Gastrocnemius medialis (tissue), 4 donors: ENCODE measurements at regions not wholly inside any gene's neighbourhood (a gene's known extent, or its start where the extent isn't known, plus 50 kb on each side); places are given as distances from the start of the nearest gene placed in this dataset.

Experiments used
- ATAC-seq, 2 donors: fragments of 150-250 bp; one replicate each; pipeline ENCODE4 v1.9.1; 2016
- DNase-seq, 2 donors: peaks; one replicate each; pipeline ENCODE4 v3.0.0-alpha.2; 2019
- H3K27ac ChIP-seq, 4 donors: fragments of 200-600 bp; sonication (generic); 1 replicate in 1 of 4; 2 replicates in 3 of 4; pipeline ENCODE4 v1.5.1; 2016 to 2018; ENCODE audit warnings: mild to moderate bottlenecking in 2 of 4, moderate library complexity in 1 of 4
- H3K27me3 ChIP-seq, 3 donors: fragments of 200-600 bp; sonication (generic) in 2 of 3; 1 replicate in 1 of 3; 2 replicates in 2 of 3; pipeline versions ENCODE4 v1.5.1 to v1.6.0; 2016 to 2019; ENCODE audit warnings: mild to moderate bottlenecking in 1 of 3, moderate library complexity in 1 of 3
- H3K36me3 ChIP-seq, 2 donors: fragments of 200-600 bp; sonication (generic) in 1 of 2; one replicate each; pipeline ENCODE4 v1.5.1; 2017 to 2018
- H3K4me1 ChIP-seq, 2 donors: fragments of 200-600 bp; sonication (generic) in 1 of 2; one replicate each; pipeline ENCODE4 v1.5.1; 2016 to 2017; ENCODE audit warnings: mild to moderate bottlenecking in 2 of 2
- H3K4me3 ChIP-seq, 4 donors: fragments of 200-600 bp; sonication (generic) in 3 of 4; 1 replicate in 1 of 4; 2 replicates in 3 of 4; pipeline ENCODE4 v1.5.1; 2016 to 2019; ENCODE audit warnings: mild to moderate bottlenecking in 2 of 4
- H3K9me3 ChIP-seq, 3 donors: fragments of 200-600 bp; sonication (generic) in 2 of 3; 1 replicate in 1 of 3; 2 replicates in 2 of 3; pipeline ENCODE4 v1.5.1; 2016 to 2019
- POLR2A ChIP-seq, 2 donors: fragments of 450-650 bp; IDR thresholded peaks; one replicate each; pipeline ENCODE4 v1.6.1; 2017; ENCODE audit warnings: antibody characterized with exemption in 2 of 2, mild to moderate bottlenecking in 2 of 2, moderate library complexity in 2 of 2
- in situ Hi-C, 4 donors: fragments of 200-750 bp; cut with MboI; loops; one replicate each; pipeline versions ENCODE4 v1.15.0 to v1.8.0; 2017; ENCODE audit warnings: low sequenced_read_pairs in 4 of 4
- intact Hi-C: fragments of 100-400 bp; cut with DNase I; formaldehyde crosslinking; loops from one replicate; pipeline ENCODE4 v1.15.1; 2023; ENCODE audit warnings: low total_unique reads
- TF ChIP-seq, protein P1 (sequence below), 5 experiments: fragments of 450-650 bp in 3 of 5; fragments of 200-600 bp in 2 of 5; sonication (generic) in 2 of 5; IDR thresholded peaks in 4 of 5; conservative IDR thresholded peaks in 1 of 5; 1 replicate in 4 of 5; 2 replicates in 1 of 5; pipeline ENCODE4 v1.5.1; 2016 to 2019; ENCODE audit warnings: antibody characterized with exemption in 5 of 5, mild to moderate bottlenecking in 3 of 5, moderate library complexity in 3 of 5

DNA sequence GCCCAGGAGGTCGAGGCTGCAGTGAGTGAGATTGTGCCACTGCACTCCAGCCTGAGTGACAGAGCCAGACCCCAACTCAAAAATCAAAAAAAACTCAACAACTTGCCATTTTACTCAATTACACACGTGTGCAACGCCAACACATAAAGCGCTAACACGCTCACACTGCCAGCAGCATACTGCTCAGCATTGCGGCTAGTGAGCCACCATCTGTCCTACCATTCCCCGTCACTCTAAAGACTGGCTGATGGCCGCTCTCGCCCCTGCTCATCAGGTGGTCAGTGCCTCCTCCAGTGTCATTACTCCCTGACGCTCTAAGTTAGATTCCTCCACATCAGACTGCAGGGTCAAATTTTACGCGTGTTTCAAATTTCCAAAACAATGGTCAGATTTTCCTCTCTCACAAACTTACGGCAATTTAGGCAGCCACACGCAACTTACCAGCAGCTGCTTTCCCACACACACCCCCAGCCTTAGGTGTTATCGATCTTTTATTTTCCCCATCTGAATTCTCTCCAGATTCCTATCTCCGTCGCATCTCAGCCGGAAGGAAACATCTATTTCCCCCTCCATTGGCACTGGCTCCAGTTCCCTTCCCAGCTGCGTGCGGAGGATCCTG, 240.8 kb downstream of the C16orf95 start:
- DNase-seq (no peak), ATAC-seq (no peak)
- H3K4me3 ChIP-seq, result no peak overlapping the region
- in situ Hi-C loops, result no loop called here
- no peaks in the 10 kb centered on the region for H3K36me3 ChIP-seq
- H3K9me3 ChIP-seq, result peaks cover 0 to 8% (median 0%) of the 10 kb centered on the region in 3 donors
- H3K4me1 ChIP-seq, result no peaks in the 10 kb centered on the region
- no peaks in the 10 kb centered on the region for H3K27me3 ChIP-seq
- intact Hi-C loops, result no loop called here
- H3K27ac ChIP-seq, result no peak overlapping the region
- TF ChIP-seq, protein P1, sequence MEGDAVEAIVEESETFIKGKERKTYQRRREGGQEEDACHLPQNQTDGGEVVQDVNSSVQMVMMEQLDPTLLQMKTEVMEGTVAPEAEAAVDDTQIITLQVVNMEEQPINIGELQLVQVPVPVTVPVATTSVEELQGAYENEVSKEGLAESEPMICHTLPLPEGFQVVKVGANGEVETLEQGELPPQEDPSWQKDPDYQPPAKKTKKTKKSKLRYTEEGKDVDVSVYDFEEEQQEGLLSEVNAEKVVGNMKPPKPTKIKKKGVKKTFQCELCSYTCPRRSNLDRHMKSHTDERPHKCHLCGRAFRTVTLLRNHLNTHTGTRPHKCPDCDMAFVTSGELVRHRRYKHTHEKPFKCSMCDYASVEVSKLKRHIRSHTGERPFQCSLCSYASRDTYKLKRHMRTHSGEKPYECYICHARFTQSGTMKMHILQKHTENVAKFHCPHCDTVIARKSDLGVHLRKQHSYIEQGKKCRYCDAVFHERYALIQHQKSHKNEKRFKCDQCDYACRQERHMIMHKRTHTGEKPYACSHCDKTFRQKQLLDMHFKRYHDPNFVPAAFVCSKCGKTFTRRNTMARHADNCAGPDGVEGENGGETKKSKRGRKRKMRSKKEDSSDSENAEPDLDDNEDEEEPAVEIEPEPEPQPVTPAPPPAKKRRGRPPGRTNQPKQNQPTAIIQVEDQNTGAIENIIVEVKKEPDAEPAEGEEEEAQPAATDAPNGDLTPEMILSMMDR (IDR thresholded peaks at IDR 0.05 in 4 of 5, conservative IDR thresholded peaks at IDR 0.05 in 1 of 5), result no peak
- TF ChIP-seq POLR2A (IDR thresholded peaks at IDR 0.05), result no peak

DNA sequence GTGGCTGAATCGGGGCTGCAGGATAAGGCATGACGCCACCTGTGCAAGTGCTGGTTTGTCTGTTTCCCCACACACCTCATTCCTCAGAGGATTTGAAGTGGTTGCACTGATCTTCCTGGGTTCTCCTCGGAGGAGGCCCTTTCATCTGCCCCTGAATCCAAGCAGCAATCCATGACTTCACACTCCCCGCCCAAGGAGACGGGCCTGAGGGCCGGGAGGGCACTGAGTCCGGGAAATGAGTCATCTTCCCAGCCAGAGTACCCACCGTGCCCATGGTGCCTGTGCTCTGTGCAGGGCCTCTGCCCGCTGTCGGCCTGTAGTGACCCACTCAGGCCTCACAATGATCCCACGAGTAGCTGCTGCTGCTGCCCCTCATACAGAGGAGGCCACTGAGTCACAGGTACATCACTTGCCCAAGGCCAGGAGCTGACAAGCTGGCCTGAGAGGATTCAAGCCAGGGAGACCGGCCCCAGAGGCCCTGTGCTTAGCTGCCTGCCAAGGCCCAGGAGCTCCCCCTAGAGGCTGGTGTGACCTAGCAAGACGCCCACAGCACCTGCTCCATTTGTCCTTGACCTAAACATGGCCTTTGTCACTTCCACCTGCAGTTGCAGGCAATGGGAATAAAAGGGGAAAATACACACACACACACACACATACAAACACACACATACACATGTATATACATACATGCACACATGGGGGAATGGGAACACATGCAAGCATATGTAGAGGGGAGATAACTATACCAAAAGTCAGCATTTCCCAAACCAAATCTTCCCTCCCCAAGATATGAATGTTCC, 240.0 kb downstream of the C16orf95 start:
- in situ Hi-C loops (no loop called here), intact Hi-C loops (no loop called here)
- Histone ChIP-seq H3K27me3 (no peaks in the 10 kb centered on the region), H3K9me3 (peaks cover 0 to 8% (median 0%) of the 10 kb centered on the region in 3 donors), H3K4me1 (no peaks in the 10 kb centered on the region), H3K36me3 (no peaks in the 10 kb centered on the region), H3K27ac (no peak overlapping the region), H3K4me3 (no peak overlapping the region)
- DNase-seq, result peak in 1 of 2 donors; percentile 16
- ATAC-seq, result no peak
- TF ChIP-seq POLR2A (IDR thresholded peaks at IDR 0.05), result no peak
- TF ChIP-seq, protein P1 (IDR thresholded peaks at IDR 0.05 in 4 of 5, conservative IDR thresholded peaks at IDR 0.05 in 1 of 5), result peak in 3 of 5 experiments; percentile 27 to 48 (median 30)

DNA sequence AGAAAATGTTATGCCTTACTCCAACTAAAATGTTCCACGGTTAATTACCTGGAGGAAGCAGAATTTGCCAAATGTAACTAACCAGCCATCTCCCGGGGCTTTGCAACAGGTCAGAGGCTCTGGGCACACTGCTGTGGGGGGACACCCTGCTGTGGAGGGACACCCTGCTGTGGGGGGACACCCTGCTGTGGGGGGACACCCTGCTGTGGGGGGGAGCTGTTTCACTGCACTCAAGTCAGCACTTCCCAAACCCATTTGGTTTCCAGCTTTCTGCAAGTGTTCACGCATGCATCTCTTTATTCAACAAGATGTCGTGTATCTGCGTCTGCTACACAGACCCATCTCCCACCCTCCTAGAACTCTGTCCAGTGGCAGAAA, 239.5 kb downstream of the C16orf95 start:
- Histone ChIP-seq H3K4me1 (no peaks in the 10 kb centered on the region), H3K4me3 (no peak overlapping the region), H3K36me3 (no peaks in the 10 kb centered on the region), H3K9me3 (peaks cover 0 to 8% (median 0%) of the 10 kb centered on the region in 3 donors), H3K27me3 (no peaks in the 10 kb centered on the region), H3K27ac (no peak overlapping the region)
- DNase-seq (no peak), ATAC-seq (no peak)
- TF ChIP-seq POLR2A (IDR thresholded peaks at IDR 0.05), result no peak
- TF ChIP-seq, protein P1 (IDR thresholded peaks at IDR 0.05 in 4 of 5, conservative IDR thresholded peaks at IDR 0.05 in 1 of 5), result no peak
- intact Hi-C loops (no loop called here), in situ Hi-C loops (no loop called here)

DNA sequence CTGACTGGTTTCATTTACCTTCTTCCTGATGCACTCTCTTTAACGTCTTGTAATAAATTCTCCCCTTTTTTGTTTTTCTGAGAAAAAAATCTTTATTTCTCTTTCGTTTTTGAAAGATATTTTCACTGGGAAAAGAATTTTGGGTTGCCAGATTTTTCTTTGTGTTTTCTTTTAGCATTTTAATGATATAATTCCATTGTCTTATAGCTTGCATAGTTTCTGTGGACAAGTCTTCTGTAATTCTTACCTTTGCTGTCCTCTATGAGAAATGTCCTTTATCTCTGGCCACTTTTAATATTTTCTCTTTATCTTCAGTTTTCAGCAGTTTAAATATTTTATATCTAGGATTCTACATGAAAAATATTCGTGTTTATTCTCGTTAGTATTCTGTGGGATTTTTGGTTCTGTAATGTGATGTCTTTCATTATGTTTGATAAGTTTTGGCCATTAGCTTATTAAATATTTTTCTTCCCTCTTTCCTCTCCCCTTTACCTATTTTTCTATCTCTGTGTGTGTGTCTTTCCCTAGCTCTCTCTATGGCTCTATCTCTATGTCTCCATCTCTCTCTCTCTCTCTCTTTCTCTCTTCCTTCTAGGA, 236.5 kb downstream of the C16orf95 start:
- no peak overlapping the region for H3K27ac ChIP-seq
- no peaks in the 10 kb centered on the region for H3K36me3 ChIP-seq
- DNase-seq, result no peak
- no peaks in the 10 kb centered on the region for H3K27me3 ChIP-seq
- intact Hi-C loops, result no loop called here
- no peak for TF ChIP-seq POLR2A (IDR thresholded peaks at IDR 0.05)
- TF ChIP-seq, protein P1 (IDR thresholded peaks at IDR 0.05 in 4 of 5, conservative IDR thresholded peaks at IDR 0.05 in 1 of 5), result no peak
- no peaks in the 10 kb centered on the region for H3K4me1 ChIP-seq
- no peak overlapping the region for H3K4me3 ChIP-seq
- no peak for ATAC-seq
- in situ Hi-C loops, result no loop called here
- H3K9me3 ChIP-seq, result peaks cover 0 to 8% (median 0%) of the 10 kb centered on the region in 3 donors
